ENCODE measurements at regions not wholly inside any gene's neighbourhood (a gene's known extent, or its start where the extent isn't known, plus 50 kb on each side); places are given as distances from the start of the nearest gene placed in this dataset.

DNA sequence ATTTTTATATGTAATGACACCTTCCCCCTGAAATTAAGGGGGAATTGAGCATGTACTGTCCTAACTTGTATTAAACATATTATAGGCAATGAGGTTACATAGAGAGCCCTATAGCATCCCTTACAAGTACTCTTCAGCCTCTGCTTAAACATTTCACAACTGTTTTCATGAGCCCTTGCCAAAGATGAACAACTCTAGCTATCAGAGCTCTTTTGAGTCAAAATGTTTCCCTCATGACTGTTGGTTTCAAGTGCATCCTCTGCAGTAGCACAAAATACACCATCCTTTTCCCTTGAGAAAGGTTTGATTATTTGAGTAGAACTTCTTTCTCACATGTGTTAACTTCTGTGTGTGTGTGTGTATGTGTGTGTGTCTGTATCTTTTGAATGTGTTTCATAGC, 1157.6 kb upstream of the CELF2 start:
- TF ChIP-seq, protein P1, sequence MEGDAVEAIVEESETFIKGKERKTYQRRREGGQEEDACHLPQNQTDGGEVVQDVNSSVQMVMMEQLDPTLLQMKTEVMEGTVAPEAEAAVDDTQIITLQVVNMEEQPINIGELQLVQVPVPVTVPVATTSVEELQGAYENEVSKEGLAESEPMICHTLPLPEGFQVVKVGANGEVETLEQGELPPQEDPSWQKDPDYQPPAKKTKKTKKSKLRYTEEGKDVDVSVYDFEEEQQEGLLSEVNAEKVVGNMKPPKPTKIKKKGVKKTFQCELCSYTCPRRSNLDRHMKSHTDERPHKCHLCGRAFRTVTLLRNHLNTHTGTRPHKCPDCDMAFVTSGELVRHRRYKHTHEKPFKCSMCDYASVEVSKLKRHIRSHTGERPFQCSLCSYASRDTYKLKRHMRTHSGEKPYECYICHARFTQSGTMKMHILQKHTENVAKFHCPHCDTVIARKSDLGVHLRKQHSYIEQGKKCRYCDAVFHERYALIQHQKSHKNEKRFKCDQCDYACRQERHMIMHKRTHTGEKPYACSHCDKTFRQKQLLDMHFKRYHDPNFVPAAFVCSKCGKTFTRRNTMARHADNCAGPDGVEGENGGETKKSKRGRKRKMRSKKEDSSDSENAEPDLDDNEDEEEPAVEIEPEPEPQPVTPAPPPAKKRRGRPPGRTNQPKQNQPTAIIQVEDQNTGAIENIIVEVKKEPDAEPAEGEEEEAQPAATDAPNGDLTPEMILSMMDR (IDR thresholded peaks at IDR 0.05; ENCODE audit: low read depth, low read length, missing control alignments), result no peak

DNA sequence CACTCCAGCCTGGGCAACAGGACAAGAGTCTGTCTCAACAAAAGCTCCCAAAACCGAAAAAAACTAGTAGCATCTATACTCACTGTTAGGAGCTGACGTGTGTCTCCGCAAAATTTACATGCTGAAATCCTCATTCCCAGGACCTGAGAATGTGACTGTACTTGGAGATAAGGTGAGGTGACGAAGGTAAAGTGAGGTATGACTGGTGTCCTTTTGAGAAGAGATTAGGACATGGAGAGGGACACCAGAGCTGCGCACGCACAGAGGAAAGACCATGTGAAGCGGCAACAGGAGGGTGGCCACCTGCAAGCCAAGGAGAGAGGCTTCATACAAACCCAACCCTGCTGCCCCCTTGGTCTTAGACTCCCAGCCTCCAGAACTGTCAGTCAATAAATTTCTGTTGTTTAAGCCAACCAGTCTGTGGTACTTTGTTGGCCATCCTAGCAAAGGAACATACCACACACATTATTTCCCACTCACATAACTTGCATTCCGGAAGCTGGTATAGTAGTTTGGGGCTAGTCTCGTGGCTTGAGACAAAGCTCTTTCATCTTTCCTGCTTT, 1154.0 kb upstream of the CELF2 start:
- no peak for DNase-seq (ENCODE audit: low read depth)
- H3K4me3 ChIP-seq (ENCODE audit: low read depth, low read length), result no peak overlapping the region
- TF ChIP-seq, protein P1 (IDR thresholded peaks at IDR 0.05; ENCODE audit: low read depth, low read length, missing control alignments), result no peak

More for the DNA sequence above, 1157.6 kb upstream of the CELF2 start:
- H3K4me3 ChIP-seq (ENCODE audit: low read depth, low read length), result no peak overlapping the region
- DNase-seq (ENCODE audit: low read depth), result no peak

DNA sequence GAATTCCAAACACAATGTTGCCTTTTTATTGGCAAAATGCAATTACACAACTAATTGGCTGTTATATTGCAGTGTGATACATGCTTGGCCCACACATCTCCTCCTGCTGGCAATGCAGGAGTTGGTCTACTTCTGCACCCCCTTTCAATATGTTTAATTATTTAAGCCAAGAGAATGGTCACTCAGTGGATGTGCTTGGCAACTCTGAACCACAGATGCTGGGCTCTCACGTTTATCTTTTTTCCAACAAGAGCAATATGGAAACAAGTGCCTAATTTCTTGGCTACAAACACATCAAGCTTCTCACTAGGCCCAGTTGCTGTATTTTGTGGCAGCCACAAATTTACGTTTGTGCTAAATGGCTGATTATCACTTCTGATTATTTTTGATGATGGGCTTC, 1149.2 kb upstream of the CELF2 start:
- no peak overlapping the region for H3K4me3 ChIP-seq (ENCODE audit: low read depth, low read length)
- TF ChIP-seq, protein P1 (IDR thresholded peaks at IDR 0.05; ENCODE audit: low read depth, low read length, missing control alignments), result no peak
- no peak for DNase-seq (ENCODE audit: low read depth)

DNA sequence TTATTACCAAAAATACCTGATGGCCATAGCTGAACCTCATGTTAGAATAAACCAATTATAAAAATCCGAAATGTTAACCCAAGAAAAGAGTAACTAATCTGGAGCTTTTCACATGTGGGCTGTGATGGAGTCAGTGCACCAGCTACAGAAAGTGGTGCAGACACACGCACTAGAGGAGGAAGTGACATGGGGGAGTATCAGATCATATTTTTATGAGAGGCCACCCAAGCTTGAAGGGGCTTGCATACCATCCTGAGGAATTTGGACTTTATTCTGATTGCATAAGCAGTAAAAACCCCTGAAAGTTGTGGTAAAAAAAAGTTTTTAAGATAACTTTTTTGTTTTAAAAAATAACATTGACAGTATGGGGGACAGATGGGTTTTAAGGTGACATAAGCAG, 1148.5 kb upstream of the CELF2 start:
- no peak for DNase-seq (ENCODE audit: low read depth)
- TF ChIP-seq, protein P1 (IDR thresholded peaks at IDR 0.05; ENCODE audit: low read depth, low read length, missing control alignments), result no peak
- no peak overlapping the region for H3K4me3 ChIP-seq (ENCODE audit: low read depth, low read length)

DNA sequence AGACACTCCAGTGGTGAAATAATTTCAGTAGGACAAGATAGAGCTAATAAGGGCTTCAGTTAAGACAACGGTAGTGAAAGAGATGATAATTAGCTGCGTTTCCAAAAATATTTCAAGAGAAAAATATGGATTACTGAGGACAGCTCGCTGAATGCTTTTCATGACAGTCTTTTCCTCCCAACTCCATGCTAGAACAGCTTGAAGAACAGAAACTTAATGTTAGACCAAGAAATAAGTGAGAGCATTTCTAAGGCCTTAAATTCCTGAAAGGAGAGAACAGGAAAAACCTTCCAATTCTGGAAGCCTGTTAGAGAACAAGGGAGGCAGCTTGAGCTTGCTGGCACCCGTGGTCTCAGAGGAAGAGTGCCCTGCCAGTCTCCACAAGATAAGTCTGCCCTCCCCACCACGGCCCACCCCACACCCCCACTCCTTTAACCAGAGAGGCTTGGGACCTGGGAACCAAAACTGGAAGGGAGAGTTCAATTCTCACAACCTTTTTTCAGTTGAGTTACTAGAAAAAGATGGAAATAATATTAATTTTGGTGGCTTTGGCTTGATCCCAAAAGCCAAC, 1148.0 kb upstream of the CELF2 start:
- TF ChIP-seq, protein P1 (IDR thresholded peaks at IDR 0.05; ENCODE audit: low read depth, low read length, missing control alignments), result no peak
- DNase-seq (ENCODE audit: low read depth), result no peak

DNA sequence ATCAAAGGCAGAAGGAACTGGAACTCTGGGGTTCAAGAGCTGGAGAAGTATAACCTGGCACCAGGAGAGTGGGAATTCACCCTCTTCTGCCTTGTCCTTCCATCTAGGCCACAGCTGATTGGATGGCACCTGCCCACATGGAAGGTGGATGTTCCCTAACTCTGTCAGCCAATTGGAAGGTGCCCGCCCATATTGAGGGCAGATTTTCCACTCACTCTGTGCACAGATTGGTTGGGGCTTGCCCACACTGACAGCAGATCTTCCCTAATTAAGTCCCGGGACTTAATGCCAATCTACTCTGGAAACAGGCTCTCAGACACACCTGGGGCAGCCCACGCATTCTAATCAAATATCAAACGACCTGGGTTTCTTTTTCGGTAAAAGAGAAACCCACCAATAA, 1142.3 kb upstream of the CELF2 start:
- H3K4me3 ChIP-seq (ENCODE audit: low read depth, low read length), result no peak overlapping the region
- no peak for DNase-seq (ENCODE audit: low read depth)
- TF ChIP-seq, protein P1 (IDR thresholded peaks at IDR 0.05; ENCODE audit: low read depth, low read length, missing control alignments), result no peak

More for the DNA sequence above, 1148.0 kb upstream of the CELF2 start:
- no peak overlapping the region for H3K4me3 ChIP-seq (ENCODE audit: low read depth, low read length)

DNA sequence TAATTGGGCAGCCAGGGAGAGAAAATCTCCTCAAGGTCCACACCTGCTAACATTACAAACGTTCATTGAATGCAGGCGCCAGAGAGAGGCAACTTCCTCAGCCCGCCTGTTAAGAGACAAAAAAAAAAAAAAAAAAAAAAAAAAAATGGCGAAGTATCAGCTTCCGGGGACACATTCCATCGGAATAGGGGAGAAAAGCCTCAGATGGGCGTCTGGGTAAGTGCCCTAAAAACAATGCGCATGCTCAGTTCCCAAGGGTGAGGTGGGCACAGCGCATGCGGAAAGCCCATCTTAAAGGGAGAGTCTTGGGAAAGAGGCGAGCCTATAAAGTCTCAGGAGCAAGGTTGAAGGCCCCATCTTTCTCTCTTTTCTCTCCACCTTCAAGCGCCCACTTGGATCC, 1139.7 kb upstream of the CELF2 start:
- DNase-seq (ENCODE audit: low read depth), result no peak

More for the DNA sequence above, 1139.7 kb upstream of the CELF2 start:
- no peak overlapping the region for H3K4me3 ChIP-seq (ENCODE audit: low read depth, low read length)
- TF ChIP-seq, protein P1 (IDR thresholded peaks at IDR 0.05; ENCODE audit: low read depth, low read length, missing control alignments), result no peak
